DMS79 (cell line): ENCODE measurements at regions not wholly inside any gene's neighbourhood (a gene's known extent, or its start where the extent isn't known, plus 50 kb on each side); places are given as distances from the start of the nearest gene placed in this dataset.

Experiments
- DNase-seq: peaks from one replicate; lab custom pipeline; 2025; lab: John Stamatoyannopoulos, UW

DNA sequence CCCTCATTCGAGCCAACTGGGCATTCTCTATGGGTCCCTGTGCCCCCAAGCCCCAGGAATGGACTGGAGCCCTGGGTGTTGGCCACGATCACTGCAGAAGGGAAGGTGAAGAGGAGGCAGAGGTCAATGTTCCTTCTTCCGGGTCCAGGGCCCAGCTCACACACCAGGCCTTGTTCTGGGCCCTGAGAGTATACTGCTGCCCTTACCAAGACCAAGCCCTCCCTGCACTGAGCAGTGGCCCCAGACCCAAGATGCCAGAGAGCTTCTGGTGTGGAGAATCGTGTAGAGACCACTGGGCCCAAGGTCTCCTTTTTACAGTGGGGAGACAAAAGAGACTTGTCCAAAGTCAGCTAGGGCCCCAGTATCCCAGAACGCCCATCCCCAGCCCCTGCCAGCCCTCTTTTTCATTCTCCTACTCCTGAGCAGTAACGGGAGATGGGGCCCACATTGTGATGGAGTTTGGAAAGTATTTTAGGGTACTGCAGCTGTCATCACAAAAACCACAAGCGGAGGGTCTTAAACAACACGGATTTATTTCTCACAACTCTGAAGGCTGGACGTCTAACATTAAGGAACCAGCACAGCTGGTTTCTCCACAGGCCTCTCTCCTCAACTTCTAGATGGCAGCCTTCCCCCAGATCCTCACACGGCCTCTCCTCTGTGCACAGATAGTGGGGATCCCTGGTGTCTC is 79.4 kb downstream of the PDGFA start:
- DNase-seq, result no peak

GRCh38 chr7:441684-442421 is 77.8 kb downstream of the PDGFA start:
- no peak for DNase-seq

DNA sequence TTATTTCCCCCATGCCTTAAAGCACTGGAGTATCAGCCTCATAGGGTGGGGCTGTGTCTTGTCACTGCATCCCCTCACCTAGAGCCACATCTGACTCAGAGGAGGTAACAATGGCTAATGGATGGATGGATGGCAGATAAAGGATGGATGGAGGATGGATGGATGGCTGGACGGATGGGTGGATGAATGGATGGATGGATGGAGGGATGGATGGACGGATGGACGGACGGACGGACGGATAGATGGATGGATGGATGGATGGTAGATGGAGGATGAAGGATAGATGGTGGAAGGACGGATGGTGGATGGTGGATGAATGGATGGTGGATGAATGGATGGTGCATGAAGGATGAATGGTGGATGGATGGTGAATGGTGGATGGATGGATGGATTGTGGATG is 77.2 kb downstream of the PDGFA start:
- no peak for DNase-seq

DNA sequence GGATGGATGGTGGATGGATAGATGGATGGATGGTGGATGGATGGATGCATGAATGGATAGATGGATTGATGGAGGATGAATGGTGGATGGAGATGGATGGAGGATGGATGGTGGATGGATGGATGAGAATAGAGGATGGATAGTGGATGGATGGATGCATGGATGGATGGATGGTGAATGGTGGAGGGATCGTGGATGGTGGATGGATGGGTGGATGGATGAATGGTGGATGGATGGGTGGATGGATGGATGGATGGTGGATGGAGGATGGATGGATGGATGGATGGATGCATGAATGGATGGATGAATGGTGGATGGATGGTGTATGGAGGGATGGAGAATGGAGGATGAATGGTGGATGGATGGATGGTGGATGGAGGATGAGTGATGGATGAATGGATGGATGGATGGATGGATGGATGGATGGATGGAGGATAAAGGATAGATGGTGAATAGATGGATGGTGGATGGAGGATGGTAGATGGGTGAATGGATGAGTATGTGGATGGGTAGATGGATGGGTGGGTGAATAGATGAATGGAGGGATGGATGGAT is 76.3 kb downstream of the PDGFA start:
- no peak for DNase-seq

- DNase-seq, result no peak
These were observed 75.0 kb downstream of the PDGFA start for GRCh38 chr7:444606-445005.

DNA sequence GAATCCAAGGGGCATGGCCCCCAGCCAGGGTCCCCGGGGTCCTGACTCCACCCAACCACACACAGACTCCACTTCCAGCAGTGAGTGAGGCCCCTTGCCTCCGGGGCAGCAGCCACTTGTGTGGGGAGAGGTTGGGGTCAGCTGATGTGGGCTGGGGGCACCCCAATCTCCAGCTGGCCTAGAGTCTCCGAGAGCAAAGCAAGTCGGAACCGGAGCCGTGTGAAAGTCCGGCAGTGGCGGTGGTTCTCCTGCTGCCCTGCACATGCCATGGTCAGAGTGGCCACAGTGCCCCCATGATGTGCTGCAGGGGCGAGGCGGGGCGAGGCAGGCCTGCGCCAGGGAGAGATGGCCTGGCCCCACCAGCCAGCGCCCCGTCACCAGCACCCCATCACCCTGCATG is 74.6 kb downstream of the PDGFA start:
- DNase-seq, result no peak

DNA sequence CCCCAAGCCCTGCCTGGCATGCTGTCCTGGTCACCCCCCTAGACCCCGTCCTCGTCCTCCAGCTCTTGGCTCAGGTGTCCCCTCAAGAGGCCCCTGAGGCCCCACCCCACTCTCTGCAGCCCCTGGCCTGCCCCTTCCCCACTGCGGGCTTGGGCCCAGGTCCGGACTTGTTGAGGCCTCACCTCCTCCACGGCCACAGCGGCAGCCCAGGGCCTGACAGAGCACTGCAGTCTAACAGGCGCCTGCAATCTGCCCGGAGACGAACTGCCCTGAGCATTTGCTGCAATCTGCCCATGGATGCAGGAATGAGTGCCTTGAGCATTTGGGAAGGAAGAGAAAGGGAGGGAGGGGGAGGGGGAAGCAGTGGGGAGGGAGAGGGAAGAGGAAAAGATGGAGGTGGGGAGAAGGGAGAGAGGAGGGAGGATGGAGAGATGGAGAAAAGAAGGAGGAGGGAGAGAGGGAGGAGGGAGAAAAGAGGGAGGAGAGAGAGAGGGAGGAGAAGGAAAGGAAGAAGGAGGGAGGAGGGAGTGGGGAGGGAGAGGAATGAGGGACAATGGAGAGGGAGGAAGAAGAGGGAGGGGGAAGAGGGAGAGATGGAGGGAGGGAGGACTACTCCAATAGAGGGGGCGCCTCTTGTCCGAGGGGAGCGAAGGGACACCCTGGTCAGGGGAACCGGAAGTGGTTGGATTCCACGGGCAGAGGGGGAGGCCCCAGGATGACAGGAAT is 73.9 kb downstream of the PDGFA start:
- DNase-seq, result no peak

DNA sequence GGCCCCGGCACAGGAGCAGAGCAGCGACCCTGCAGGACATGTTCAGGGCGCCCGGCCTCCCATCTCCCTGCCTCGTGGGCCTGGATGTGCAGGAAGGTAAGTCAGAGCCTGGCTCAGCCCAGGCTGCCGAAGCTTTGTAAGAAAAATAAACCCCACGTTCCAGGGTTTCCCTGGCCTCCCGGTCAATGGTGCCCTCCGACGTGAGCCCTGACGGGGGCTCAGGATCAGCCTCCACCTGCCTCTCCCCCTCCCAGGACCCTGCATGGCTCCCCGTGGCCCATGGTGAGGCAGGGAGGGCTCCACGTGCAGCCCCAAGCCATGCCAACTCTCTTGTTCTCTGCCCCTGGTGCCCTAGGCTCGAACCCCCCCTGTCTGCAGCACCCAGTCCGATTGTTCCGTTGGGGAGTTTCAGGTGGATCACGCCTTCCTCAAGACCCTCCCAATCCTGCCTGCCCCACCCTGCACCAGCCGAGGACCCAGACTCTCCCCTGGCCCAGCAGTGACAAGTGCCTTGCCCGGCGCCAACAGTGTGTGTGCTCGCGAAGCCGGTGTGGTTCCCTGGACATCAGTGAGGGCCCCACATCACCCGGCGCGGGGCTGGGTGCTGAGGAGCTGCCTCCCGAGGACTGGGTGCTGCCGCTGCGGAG is 73.2 kb downstream of the PDGFA start:
- no peak for DNase-seq
